GM12875 (cell line): ENCODE measurements at regions not wholly inside any gene's neighbourhood (a gene's known extent, or its start where the extent isn't known, plus 50 kb on each side); places are given as distances from the start of the nearest gene placed in this dataset.

Experiments
- H3K4me3 ChIP-seq: one replicate; pipeline ENCODE4 v1.5.1; 2011; ENCODE audit warnings: low read depth, low read length, control low read depth
- CTCF ChIP-seq: IDR thresholded peaks from 2 replicates; pipeline ENCODE4 v1.5.1; 2011; ENCODE audit warnings: low read depth, mild to moderate bottlenecking, control low read depth, inconsistent platforms, low read length, moderate library complexity, borderline replicate concordance; ENCODE audit not compliant: insufficient read depth

- H3K4me3 ChIP-seq: no peak overlapping the region
- no peak for TF ChIP-seq CTCF
Observed at GRCh38 chr20:62574230-62574993, 67.9 kb upstream of the SLCO4A1 start.

- no peak for TF ChIP-seq CTCF
Observed at GRCh38 chr20:62575976-62576722, 66.2 kb upstream of the SLCO4A1 start.

GRCh38 chr20:62576815-62577489, 65.4 kb upstream of the SLCO4A1 start:
- no peak for TF ChIP-seq CTCF
- no peak overlapping the region for H3K4me3 ChIP-seq

More at GRCh38 chr20:62575976-62576722, 66.2 kb upstream of the SLCO4A1 start:
- no peak overlapping the region for H3K4me3 ChIP-seq

GRCh38 chr20:62577490-62577836, 64.8 kb upstream of the SLCO4A1 start:
- TF ChIP-seq CTCF: no peak
- no peak overlapping the region for H3K4me3 ChIP-seq

- H3K4me3 ChIP-seq: no peak overlapping the region
- no peak for TF ChIP-seq CTCF
Observed at GRCh38 chr20:62578294-62578897, 63.9 kb upstream of the SLCO4A1 start.

GRCh38 chr20:62580052-62580451, 62.3 kb upstream of the SLCO4A1 start:
- no peak for TF ChIP-seq CTCF
- no peak overlapping the region for H3K4me3 ChIP-seq
